Liver (tissue), 3 donors: ENCODE measurements at regions not wholly inside any gene's neighbourhood (a gene's known extent, or its start where the extent isn't known, plus 50 kb on each side); places are given as distances from the start of the nearest gene placed in this dataset.

Experiments
- EGR1 ChIP-seq, 2 donors: IDR thresholded peaks; 2 replicates each; pipeline ENCODE4 v1.6.1; 2016 to 2018; ENCODE audit warnings: antibody characterized with exemption in 2 of 2, low read depth in 2 of 2
- FOXA1 ChIP-seq: IDR thresholded peaks from 2 replicates; pipeline ENCODE4 v1.6.1; 2016; ENCODE audit warnings: antibody characterized with exemption
- RAD21 ChIP-seq, 2 donors: IDR thresholded peaks; 2 replicates each; pipeline ENCODE4 v1.6.1; 2016; ENCODE audit warnings: antibody characterized with exemption in 2 of 2, mild to moderate bottlenecking in 2 of 2
- RXRA ChIP-seq, 2 donors: IDR thresholded peaks; 2 replicates each; pipeline ENCODE4 v1.6.1; 2017 to 2018; ENCODE audit warnings: antibody characterized with exemption in 2 of 2, mild to moderate bottlenecking in 1 of 2
- SP1 ChIP-seq: IDR thresholded peaks from 2 replicates; pipeline ENCODE4 v1.6.1; 2018; ENCODE audit warnings: antibody characterized with exemption, mild to moderate bottlenecking
- TAF1 ChIP-seq: conservative IDR thresholded peaks from 2 replicates; pipeline ENCODE4 v1.6.1; 2016; ENCODE audit warnings: antibody characterized with exemption, mild to moderate bottlenecking
- YY1 ChIP-seq: IDR thresholded peaks from 2 replicates; pipeline ENCODE4 v1.6.1; 2016; ENCODE audit warnings: antibody characterized with exemption, mild to moderate bottlenecking
- TF ChIP-seq, protein P1 (sequence below): fragments of 150-350 bp; IDR thresholded peaks from 2 replicates; pipeline ENCODE4 v1.5.1; 2017; ENCODE audit warnings: improper control_type of control experiment, low read depth, low read length; ENCODE audit not compliant: missing input control
- TF ChIP-seq, protein P2 (sequence below): IDR thresholded peaks from 2 replicates; pipeline ENCODE4 v1.6.1; 2016; ENCODE audit warnings: antibody characterized with exemption
- TF ChIP-seq, protein P3 (sequence below): IDR thresholded peaks from 2 replicates; pipeline ENCODE4 v1.6.1; 2016; ENCODE audit warnings: antibody characterized with exemption, mild to moderate bottlenecking
- donor health status: healthy.
- donor health status: healthy.

DNA sequence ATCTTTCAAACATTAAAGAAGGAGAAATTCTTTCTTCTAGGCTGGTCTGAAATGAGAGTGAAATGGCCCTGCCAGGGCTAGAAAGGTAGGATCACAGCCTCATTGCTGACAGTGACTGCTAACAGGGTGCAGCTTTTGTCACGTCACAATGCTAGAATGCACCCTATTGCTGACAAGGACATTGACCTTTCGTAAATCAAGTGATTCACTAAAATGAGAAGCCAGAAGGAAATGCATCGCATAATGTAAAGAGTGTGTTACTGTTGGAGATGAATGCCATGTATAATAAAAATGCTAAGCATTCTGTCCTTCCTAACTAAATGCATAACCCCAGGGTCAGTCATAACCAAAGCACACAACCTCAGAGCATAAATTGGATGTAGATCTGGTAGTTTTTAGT lies 732.9 kb downstream of the TDRD15 start:
- TF ChIP-seq, protein P1, sequence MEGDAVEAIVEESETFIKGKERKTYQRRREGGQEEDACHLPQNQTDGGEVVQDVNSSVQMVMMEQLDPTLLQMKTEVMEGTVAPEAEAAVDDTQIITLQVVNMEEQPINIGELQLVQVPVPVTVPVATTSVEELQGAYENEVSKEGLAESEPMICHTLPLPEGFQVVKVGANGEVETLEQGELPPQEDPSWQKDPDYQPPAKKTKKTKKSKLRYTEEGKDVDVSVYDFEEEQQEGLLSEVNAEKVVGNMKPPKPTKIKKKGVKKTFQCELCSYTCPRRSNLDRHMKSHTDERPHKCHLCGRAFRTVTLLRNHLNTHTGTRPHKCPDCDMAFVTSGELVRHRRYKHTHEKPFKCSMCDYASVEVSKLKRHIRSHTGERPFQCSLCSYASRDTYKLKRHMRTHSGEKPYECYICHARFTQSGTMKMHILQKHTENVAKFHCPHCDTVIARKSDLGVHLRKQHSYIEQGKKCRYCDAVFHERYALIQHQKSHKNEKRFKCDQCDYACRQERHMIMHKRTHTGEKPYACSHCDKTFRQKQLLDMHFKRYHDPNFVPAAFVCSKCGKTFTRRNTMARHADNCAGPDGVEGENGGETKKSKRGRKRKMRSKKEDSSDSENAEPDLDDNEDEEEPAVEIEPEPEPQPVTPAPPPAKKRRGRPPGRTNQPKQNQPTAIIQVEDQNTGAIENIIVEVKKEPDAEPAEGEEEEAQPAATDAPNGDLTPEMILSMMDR, result no peak
- TF ChIP-seq RXRA (IDR thresholded peaks at IDR 0.05) (no peak), TAF1 (no peak), FOXA1 (no peak), SP1 (no peak), YY1 (no peak), EGR1 (IDR thresholded peaks at IDR 0.05; ENCODE audit: low read depth in 2 of 2) (no peak), RAD21 (IDR thresholded peaks at IDR 0.05) (no peak)
- TF ChIP-seq, protein P2, sequence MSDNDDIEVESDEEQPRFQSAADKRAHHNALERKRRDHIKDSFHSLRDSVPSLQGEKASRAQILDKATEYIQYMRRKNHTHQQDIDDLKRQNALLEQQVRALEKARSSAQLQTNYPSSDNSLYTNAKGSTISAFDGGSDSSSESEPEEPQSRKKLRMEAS, result no peak
- TF ChIP-seq, protein P3, sequence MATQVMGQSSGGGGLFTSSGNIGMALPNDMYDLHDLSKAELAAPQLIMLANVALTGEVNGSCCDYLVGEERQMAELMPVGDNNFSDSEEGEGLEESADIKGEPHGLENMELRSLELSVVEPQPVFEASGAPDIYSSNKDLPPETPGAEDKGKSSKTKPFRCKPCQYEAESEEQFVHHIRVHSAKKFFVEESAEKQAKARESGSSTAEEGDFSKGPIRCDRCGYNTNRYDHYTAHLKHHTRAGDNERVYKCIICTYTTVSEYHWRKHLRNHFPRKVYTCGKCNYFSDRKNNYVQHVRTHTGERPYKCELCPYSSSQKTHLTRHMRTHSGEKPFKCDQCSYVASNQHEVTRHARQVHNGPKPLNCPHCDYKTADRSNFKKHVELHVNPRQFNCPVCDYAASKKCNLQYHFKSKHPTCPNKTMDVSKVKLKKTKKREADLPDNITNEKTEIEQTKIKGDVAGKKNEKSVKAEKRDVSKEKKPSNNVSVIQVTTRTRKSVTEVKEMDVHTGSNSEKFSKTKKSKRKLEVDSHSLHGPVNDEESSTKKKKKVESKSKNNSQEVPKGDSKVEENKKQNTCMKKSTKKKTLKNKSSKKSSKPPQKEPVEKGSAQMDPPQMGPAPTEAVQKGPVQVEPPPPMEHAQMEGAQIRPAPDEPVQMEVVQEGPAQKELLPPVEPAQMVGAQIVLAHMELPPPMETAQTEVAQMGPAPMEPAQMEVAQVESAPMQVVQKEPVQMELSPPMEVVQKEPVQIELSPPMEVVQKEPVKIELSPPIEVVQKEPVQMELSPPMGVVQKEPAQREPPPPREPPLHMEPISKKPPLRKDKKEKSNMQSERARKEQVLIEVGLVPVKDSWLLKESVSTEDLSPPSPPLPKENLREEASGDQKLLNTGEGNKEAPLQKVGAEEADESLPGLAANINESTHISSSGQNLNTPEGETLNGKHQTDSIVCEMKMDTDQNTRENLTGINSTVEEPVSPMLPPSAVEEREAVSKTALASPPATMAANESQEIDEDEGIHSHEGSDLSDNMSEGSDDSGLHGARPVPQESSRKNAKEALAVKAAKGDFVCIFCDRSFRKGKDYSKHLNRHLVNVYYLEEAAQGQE, result no peak
